Liver (tissue), 8 donors: ENCODE measurements at regions not wholly inside any gene's neighbourhood (a gene's known extent, or its start where the extent isn't known, plus 50 kb on each side); places are given as distances from the start of the nearest gene placed in this dataset.

ENCODE experiments used
- DNase-seq: peaks from one replicate; pipeline ENCODE4 v3.0.0-alpha.2; 2017; ENCODE audit warnings: low spot score
- H3K27ac ChIP-seq, 2 donors: one replicate each; pipeline ENCODE4 v1.7.0; 2013; ENCODE audit warnings: inconsistent platforms in 2 of 2, low read length in 2 of 2, control low read depth in 1 of 2, low read depth in 1 of 2, mild to moderate bottlenecking in 1 of 2
- H3K27me3 ChIP-seq, 4 donors: one replicate each; pipeline versions ENCODE4 v1.6.1 to v1.7.0; 2013; ENCODE audit warnings: low read length in 3 of 4, inconsistent platforms in 1 of 4, mild to moderate bottlenecking in 1 of 4, moderate library complexity in 1 of 4; ENCODE audit not compliant: control insufficient read depth in 4 of 4, insufficient read depth in 4 of 4
- H3K36me3 ChIP-seq, 4 donors: one replicate each; pipeline versions ENCODE4 v1.6.1 to v1.7.0; 2013; ENCODE audit warnings: low read length in 3 of 4, mild to moderate bottlenecking in 3 of 4, low read depth in 1 of 4, moderate library complexity in 1 of 4; ENCODE audit not compliant: control insufficient read depth in 4 of 4, insufficient read depth in 3 of 4
- H3K4me1 ChIP-seq, 4 donors: one replicate each; pipeline versions ENCODE4 v1.6.1 to v1.7.0; 2013; ENCODE audit warnings: low read length in 3 of 4, mild to moderate bottlenecking in 3 of 4, moderate library complexity in 1 of 4; ENCODE audit not compliant: control insufficient read depth in 4 of 4, insufficient read depth in 4 of 4
- H3K4me3 ChIP-seq, 3 donors: one replicate each; pipeline versions ENCODE4 v1.6.1 to v1.7.0; 2013; ENCODE audit warnings: low read length in 3 of 3, control low read depth in 1 of 3, low read depth in 1 of 3, mild to moderate bottlenecking in 1 of 3
- H3K9ac ChIP-seq, 2 donors: one replicate each; pipeline ENCODE4 v1.7.0; 2013; ENCODE audit warnings: low read length in 2 of 2, mild to moderate bottlenecking in 2 of 2, moderate library complexity in 2 of 2, control low read depth in 1 of 2, low read depth in 1 of 2
- H3K9me3 ChIP-seq, 4 donors: one replicate each; pipeline versions ENCODE4 v1.6.1 to v1.7.0; 2013; ENCODE audit warnings: low read length in 3 of 4; ENCODE audit not compliant: control insufficient read depth in 4 of 4
- EGR1 ChIP-seq, 2 donors: IDR thresholded peaks; 2 replicates each; pipeline ENCODE4 v1.6.1; 2016 to 2018; ENCODE audit warnings: antibody characterized with exemption in 2 of 2, low read depth in 2 of 2
- FOXA2 ChIP-seq: IDR thresholded peaks from 2 replicates; pipeline ENCODE4 v1.6.1; 2016; ENCODE audit warnings: antibody characterized with exemption
- GABPA ChIP-seq, 2 donors: IDR thresholded peaks in 1 of 2; conservative IDR thresholded peaks in 1 of 2; 2 replicates each; pipeline ENCODE4 v1.6.1; 2016; ENCODE audit warnings: antibody characterized with exemption in 2 of 2, mild to moderate bottlenecking in 1 of 2, moderate library complexity in 1 of 2
- HNF4A ChIP-seq, 2 donors: conservative IDR thresholded peaks; 2 replicates each; pipeline ENCODE4 v1.6.1; 2016; ENCODE audit warnings: antibody characterized with exemption in 2 of 2, mild to moderate bottlenecking in 2 of 2
- HNF4G ChIP-seq: IDR thresholded peaks from 2 replicates; pipeline ENCODE4 v1.6.1; 2016; ENCODE audit warnings: antibody characterized with exemption
- NR2F2 ChIP-seq: IDR thresholded peaks from 2 replicates; pipeline ENCODE4 v1.6.1; 2016; ENCODE audit warnings: antibody characterized with exemption
- RAD21 ChIP-seq, 2 donors: IDR thresholded peaks; 2 replicates each; pipeline ENCODE4 v1.6.1; 2016; ENCODE audit warnings: antibody characterized with exemption in 2 of 2, mild to moderate bottlenecking in 2 of 2
- RXRA ChIP-seq, 2 donors: IDR thresholded peaks; 2 replicates each; pipeline ENCODE4 v1.6.1; 2017 to 2018; ENCODE audit warnings: antibody characterized with exemption in 2 of 2, mild to moderate bottlenecking in 1 of 2
- SP1 ChIP-seq: IDR thresholded peaks from 2 replicates; pipeline ENCODE4 v1.6.1; 2018; ENCODE audit warnings: antibody characterized with exemption, mild to moderate bottlenecking
- TAF1 ChIP-seq: conservative IDR thresholded peaks from 2 replicates; pipeline ENCODE4 v1.6.1; 2016; ENCODE audit warnings: antibody characterized with exemption, mild to moderate bottlenecking
- YY1 ChIP-seq: IDR thresholded peaks from 2 replicates; pipeline ENCODE4 v1.6.1; 2016; ENCODE audit warnings: antibody characterized with exemption, mild to moderate bottlenecking
- WGBS: extraction: QIAGEN DNeasy Blood & Tissue Kit; methylation state at CpG from one replicate; pipeline ENCODE4 v1.1.7; 2013; 5-methylcytosine and 5-hydroxymethylcytosine counted together
- TF ChIP-seq, protein P1 (sequence below): fragments of 150-350 bp; IDR thresholded peaks from 2 replicates; pipeline ENCODE4 v1.5.1; 2017; ENCODE audit warnings: improper control_type of control experiment, low read depth, low read length; ENCODE audit not compliant: missing input control
- TF ChIP-seq, protein P2 (sequence below): IDR thresholded peaks from 2 replicates; pipeline ENCODE4 v1.6.1; 2016; ENCODE audit warnings: antibody characterized with exemption
- TF ChIP-seq, protein P3 (sequence below): IDR thresholded peaks from 2 replicates; pipeline ENCODE4 v1.6.1; 2016; ENCODE audit warnings: antibody characterized with exemption
- TF ChIP-seq, protein P4 (sequence below): IDR thresholded peaks from 2 replicates; pipeline ENCODE4 v1.6.1; 2016; ENCODE audit warnings: antibody characterized with exemption
- TF ChIP-seq, protein P5 (sequence below): IDR thresholded peaks from 2 replicates; pipeline ENCODE4 v1.6.1; 2016; ENCODE audit warnings: antibody characterized with exemption, mild to moderate bottlenecking
- donor health status: healthy.
- donor health status: healthy.
- donor health status: healthy.
- donor health status: healthy.
- donor health status: healthy.

DNA sequence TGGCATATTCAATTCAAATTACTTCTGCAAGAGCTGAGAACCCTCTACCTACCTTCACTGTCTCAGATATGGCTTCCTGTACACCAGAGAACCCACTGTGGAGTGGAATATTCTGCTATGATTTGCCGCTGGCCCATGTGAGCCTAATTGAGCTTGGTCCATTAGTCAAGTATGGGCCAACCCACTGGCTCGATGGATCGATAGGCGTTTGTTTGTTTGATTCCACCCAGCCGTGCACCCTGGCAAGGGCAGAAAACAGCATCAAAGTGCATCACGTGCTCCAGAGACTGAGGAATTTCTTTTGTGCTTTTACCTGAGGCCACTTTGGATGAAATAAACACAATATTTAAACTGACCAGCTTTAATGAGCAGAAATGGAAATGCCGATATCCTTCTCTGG, 426.3 kb downstream of the AACS start:
- no peak for DNase-seq
- TF ChIP-seq, protein P1, sequence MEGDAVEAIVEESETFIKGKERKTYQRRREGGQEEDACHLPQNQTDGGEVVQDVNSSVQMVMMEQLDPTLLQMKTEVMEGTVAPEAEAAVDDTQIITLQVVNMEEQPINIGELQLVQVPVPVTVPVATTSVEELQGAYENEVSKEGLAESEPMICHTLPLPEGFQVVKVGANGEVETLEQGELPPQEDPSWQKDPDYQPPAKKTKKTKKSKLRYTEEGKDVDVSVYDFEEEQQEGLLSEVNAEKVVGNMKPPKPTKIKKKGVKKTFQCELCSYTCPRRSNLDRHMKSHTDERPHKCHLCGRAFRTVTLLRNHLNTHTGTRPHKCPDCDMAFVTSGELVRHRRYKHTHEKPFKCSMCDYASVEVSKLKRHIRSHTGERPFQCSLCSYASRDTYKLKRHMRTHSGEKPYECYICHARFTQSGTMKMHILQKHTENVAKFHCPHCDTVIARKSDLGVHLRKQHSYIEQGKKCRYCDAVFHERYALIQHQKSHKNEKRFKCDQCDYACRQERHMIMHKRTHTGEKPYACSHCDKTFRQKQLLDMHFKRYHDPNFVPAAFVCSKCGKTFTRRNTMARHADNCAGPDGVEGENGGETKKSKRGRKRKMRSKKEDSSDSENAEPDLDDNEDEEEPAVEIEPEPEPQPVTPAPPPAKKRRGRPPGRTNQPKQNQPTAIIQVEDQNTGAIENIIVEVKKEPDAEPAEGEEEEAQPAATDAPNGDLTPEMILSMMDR, result no peak
- TF ChIP-seq GABPA (IDR thresholded peaks at IDR 0.05 in 1 of 2, conservative IDR thresholded peaks at IDR 0.05 in 1 of 2) (no peak), RXRA (IDR thresholded peaks at IDR 0.05) (no peak), YY1 (no peak), FOXA2 (no peak), EGR1 (IDR thresholded peaks at IDR 0.05; ENCODE audit: low read depth in 2 of 2) (no peak), SP1 (no peak), HNF4A (conservative IDR thresholded peaks at IDR 0.05) (no peak), TAF1 (no peak), RAD21 (IDR thresholded peaks at IDR 0.05) (no peak), HNF4G (no peak), NR2F2 (no peak)
- TF ChIP-seq, protein P2, sequence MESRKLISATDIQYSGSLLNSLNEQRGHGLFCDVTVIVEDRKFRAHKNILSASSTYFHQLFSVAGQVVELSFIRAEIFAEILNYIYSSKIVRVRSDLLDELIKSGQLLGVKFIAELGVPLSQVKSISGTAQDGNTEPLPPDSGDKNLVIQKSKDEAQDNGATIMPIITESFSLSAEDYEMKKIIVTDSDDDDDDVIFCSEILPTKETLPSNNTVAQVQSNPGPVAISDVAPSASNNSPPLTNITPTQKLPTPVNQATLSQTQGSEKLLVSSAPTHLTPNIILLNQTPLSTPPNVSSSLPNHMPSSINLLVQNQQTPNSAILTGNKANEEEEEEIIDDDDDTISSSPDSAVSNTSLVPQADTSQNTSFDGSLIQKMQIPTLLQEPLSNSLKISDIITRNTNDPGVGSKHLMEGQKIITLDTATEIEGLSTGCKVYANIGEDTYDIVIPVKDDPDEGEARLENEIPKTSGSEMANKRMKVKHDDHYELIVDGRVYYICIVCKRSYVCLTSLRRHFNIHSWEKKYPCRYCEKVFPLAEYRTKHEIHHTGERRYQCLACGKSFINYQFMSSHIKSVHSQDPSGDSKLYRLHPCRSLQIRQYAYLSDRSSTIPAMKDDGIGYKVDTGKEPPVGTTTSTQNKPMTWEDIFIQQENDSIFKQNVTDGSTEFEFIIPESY, result no peak
- TF ChIP-seq, protein P3, sequence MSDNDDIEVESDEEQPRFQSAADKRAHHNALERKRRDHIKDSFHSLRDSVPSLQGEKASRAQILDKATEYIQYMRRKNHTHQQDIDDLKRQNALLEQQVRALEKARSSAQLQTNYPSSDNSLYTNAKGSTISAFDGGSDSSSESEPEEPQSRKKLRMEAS, result no peak
- TF ChIP-seq, protein P4, sequence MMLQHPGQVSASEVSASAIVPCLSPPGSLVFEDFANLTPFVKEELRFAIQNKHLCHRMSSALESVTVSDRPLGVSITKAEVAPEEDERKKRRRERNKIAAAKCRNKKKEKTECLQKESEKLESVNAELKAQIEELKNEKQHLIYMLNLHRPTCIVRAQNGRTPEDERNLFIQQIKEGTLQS, result no peak
- TF ChIP-seq, protein P5, sequence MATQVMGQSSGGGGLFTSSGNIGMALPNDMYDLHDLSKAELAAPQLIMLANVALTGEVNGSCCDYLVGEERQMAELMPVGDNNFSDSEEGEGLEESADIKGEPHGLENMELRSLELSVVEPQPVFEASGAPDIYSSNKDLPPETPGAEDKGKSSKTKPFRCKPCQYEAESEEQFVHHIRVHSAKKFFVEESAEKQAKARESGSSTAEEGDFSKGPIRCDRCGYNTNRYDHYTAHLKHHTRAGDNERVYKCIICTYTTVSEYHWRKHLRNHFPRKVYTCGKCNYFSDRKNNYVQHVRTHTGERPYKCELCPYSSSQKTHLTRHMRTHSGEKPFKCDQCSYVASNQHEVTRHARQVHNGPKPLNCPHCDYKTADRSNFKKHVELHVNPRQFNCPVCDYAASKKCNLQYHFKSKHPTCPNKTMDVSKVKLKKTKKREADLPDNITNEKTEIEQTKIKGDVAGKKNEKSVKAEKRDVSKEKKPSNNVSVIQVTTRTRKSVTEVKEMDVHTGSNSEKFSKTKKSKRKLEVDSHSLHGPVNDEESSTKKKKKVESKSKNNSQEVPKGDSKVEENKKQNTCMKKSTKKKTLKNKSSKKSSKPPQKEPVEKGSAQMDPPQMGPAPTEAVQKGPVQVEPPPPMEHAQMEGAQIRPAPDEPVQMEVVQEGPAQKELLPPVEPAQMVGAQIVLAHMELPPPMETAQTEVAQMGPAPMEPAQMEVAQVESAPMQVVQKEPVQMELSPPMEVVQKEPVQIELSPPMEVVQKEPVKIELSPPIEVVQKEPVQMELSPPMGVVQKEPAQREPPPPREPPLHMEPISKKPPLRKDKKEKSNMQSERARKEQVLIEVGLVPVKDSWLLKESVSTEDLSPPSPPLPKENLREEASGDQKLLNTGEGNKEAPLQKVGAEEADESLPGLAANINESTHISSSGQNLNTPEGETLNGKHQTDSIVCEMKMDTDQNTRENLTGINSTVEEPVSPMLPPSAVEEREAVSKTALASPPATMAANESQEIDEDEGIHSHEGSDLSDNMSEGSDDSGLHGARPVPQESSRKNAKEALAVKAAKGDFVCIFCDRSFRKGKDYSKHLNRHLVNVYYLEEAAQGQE, result no peak
- no peaks in the 10 kb centered on the region for H3K36me3 ChIP-seq
- H3K27ac ChIP-seq, result no peak overlapping the region
- peaks cover 0 to 3% (median 0%) of the 10 kb centered on the region in 4 donors for H3K9me3 ChIP-seq
- WGBS, result 77% methylated on average over 7 of the region's 7 CpGs
- H3K27me3 ChIP-seq, result no peaks in the 10 kb centered on the region
- no peak overlapping the region for H3K9ac ChIP-seq
- H3K4me1 ChIP-seq, result no peaks in the 10 kb centered on the region
- no peak overlapping the region for H3K4me3 ChIP-seq
